ENCODE measurements at regions not wholly inside any gene's neighbourhood (a gene's known extent, or its start where the extent isn't known, plus 50 kb on each side); places are given as distances from the start of the nearest gene placed in this dataset.

DNA sequence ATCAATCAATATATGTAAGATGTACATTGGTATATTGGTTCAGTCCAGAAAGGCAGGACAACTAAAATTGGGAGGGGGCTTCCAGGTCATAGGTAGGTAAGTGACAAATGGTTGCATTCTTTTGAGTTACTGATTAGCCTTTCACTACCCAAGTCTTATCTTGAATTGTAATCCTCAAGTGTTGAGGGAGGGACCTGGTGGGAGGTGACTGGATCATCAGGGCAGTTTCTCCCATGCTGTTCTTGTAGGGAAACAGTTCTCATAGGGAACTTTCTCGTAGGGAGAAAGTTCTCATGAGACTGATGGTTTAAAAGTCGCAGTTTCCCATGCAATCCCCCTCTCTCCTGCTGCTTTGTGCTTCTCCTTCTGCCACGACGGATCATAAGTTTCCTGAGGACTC lies 809.2 kb downstream of the KCNT2 start:
- DNase-seq (ENCODE audit: low spot score): no peak

DNA sequence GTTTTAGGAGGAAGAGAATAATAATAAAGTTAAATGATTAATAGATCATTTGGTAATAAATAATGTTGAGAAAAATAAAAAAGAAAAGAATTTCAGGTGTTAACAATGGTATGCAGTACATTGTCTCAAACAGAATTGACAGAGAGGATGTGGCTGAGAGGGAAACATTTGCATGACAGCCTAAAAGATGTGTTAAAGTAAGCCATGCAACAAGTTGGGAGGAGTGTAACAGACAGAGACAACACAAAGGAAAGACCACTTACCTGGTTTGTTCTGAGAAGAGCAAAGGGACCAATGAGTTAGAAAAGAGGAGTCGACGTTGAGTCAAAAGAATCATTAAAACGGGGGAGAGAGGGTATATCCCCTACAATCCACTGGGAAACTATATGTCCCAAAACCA lies 814.0 kb downstream of the KCNT2 start:
- H3K4me3 ChIP-seq (ENCODE audit: severe bottlenecking): no peak overlapping the region
- H3K27me3 ChIP-seq (ENCODE audit: insufficient read depth, poor library complexity, severe bottlenecking): no peaks in the 10 kb centered on the region
- TF ChIP-seq, protein P1, sequence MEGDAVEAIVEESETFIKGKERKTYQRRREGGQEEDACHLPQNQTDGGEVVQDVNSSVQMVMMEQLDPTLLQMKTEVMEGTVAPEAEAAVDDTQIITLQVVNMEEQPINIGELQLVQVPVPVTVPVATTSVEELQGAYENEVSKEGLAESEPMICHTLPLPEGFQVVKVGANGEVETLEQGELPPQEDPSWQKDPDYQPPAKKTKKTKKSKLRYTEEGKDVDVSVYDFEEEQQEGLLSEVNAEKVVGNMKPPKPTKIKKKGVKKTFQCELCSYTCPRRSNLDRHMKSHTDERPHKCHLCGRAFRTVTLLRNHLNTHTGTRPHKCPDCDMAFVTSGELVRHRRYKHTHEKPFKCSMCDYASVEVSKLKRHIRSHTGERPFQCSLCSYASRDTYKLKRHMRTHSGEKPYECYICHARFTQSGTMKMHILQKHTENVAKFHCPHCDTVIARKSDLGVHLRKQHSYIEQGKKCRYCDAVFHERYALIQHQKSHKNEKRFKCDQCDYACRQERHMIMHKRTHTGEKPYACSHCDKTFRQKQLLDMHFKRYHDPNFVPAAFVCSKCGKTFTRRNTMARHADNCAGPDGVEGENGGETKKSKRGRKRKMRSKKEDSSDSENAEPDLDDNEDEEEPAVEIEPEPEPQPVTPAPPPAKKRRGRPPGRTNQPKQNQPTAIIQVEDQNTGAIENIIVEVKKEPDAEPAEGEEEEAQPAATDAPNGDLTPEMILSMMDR (IDR thresholded peaks at IDR 0.05; ENCODE audit: poor library complexity, severe bottlenecking): no peak
- ATAC-seq (ENCODE audit: low read depth) (no peak), DNase-seq (ENCODE audit: low spot score) (no peak)
- no peaks in the 10 kb centered on the region for H3K36me3 ChIP-seq (ENCODE audit: low read depth)
- no peaks in the 10 kb centered on the region for H3K9me3 ChIP-seq (ENCODE audit: severe bottlenecking)
- no peaks in the 10 kb centered on the region for H3K4me1 ChIP-seq (ENCODE audit: insufficient read depth, poor library complexity, severe bottlenecking)
- H3K27ac ChIP-seq (ENCODE audit: poor library complexity, severe bottlenecking): no peak overlapping the region

More for the DNA sequence above, 809.2 kb downstream of the KCNT2 start:
- Histone ChIP-seq H3K9me3 (ENCODE audit: severe bottlenecking) (no peaks in the 10 kb centered on the region), H3K27ac (ENCODE audit: poor library complexity, severe bottlenecking) (no peak overlapping the region), H3K27me3 (ENCODE audit: insufficient read depth, poor library complexity, severe bottlenecking) (no peaks in the 10 kb centered on the region), H3K36me3 (ENCODE audit: low read depth) (no peaks in the 10 kb centered on the region), H3K4me3 (ENCODE audit: severe bottlenecking) (no peak overlapping the region), H3K4me1 (ENCODE audit: insufficient read depth, poor library complexity, severe bottlenecking) (no peaks in the 10 kb centered on the region)
- TF ChIP-seq, protein P1 (IDR thresholded peaks at IDR 0.05; ENCODE audit: poor library complexity, severe bottlenecking): no peak
- ATAC-seq (ENCODE audit: low read depth): no peak

DNA sequence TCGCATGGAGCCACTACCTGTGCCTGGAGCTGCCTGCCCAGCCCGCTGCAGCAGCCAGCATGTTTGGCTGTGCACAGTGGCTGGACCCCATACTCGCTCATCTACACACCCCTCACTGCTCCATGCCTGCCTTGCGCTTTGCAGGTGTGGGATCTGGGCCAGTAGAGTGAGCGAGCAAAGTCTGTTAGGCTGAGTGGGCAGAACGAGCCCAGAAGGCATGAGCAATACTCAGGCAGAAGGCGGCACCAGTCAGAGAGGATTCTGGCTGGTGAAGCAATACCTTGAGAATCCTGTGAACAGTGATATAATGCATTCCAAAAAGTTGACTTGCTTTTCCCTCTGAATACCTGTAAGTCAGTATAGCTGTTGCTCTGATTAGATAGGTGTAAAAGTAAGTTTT lies 816.4 kb downstream of the KCNT2 start:
- Histone ChIP-seq H3K4me1 (ENCODE audit: insufficient read depth, poor library complexity, severe bottlenecking) (no peaks in the 10 kb centered on the region), H3K9me3 (ENCODE audit: severe bottlenecking) (no peaks in the 10 kb centered on the region), H3K36me3 (ENCODE audit: low read depth) (no peaks in the 10 kb centered on the region), H3K27ac (ENCODE audit: poor library complexity, severe bottlenecking) (no peak overlapping the region), H3K27me3 (ENCODE audit: insufficient read depth, poor library complexity, severe bottlenecking) (no peaks in the 10 kb centered on the region), H3K4me3 (ENCODE audit: severe bottlenecking) (no peak overlapping the region)
- TF ChIP-seq, protein P1 (IDR thresholded peaks at IDR 0.05; ENCODE audit: poor library complexity, severe bottlenecking): no peak
- ATAC-seq (ENCODE audit: low read depth) (peak; percentile 48; the same call in 2 of the 3 replicates), DNase-seq (ENCODE audit: low spot score) (no peak)

DNA sequence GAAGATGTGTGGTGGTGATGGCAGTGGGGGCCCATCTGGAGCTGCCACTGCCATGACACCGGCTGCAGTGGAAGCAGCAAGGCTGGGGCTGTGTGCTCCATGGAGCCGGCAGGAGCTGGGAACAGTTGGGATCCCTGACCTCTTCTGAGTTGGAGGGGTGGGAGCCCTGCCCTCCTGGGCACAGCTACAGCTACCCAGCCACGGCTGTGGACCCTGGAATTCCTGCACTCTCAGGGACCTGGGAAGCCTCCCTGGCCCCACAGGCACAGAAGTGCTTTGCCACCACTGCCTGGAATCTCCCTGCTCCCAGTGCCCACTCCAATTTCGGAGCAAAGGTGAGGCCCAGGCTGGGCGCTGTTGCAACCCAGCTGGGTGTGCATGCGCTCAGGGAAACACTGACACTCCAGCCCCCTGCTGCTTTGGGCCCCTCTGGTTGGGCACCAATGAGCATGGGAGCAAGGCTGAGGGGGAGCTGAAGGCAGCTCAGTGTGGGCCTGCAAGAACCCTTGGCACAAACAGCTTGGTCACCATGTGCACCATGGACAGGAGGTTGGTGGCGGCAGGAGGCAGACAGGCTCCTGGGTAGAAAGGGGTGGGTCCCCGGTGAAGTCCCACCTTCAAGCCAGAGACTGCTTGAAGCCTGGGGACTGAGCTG lies 817.6 kb downstream of the KCNT2 start:
- Histone ChIP-seq H3K4me3 (ENCODE audit: severe bottlenecking) (no peak overlapping the region), H3K27ac (ENCODE audit: poor library complexity, severe bottlenecking) (no peak overlapping the region), H3K27me3 (ENCODE audit: insufficient read depth, poor library complexity, severe bottlenecking) (no peaks in the 10 kb centered on the region), H3K36me3 (ENCODE audit: low read depth) (no peaks in the 10 kb centered on the region), H3K4me1 (ENCODE audit: insufficient read depth, poor library complexity, severe bottlenecking) (no peaks in the 10 kb centered on the region), H3K9me3 (ENCODE audit: severe bottlenecking) (no peaks in the 10 kb centered on the region)
- TF ChIP-seq, protein P1 (IDR thresholded peaks at IDR 0.05; ENCODE audit: poor library complexity, severe bottlenecking): no peak
- DNase-seq (ENCODE audit: low spot score): no peak
- no peak for ATAC-seq (ENCODE audit: low read depth)

DNA sequence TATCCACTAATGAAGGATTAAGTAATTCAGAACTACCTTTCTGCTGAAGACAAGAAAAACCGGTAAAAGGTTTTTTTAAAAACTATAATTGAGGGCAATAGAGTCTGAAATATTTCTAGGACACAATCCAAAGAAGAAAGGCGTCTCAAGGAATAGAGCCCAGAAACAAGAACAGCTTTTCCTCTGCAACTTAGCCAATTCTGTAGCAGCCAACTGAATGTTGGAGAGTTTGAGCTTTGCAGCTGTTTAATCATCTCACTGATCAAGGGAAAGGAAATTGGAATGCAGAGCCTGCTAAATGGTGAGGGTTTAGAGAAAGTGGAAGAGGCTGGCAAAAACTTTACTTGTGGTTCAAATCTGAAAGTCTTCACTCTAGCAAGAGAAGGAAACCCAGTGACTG lies 818.9 kb downstream of the KCNT2 start:
- H3K36me3 ChIP-seq (ENCODE audit: low read depth): no peaks in the 10 kb centered on the region
- H3K4me1 ChIP-seq (ENCODE audit: insufficient read depth, poor library complexity, severe bottlenecking): no peaks in the 10 kb centered on the region
- DNase-seq (ENCODE audit: low spot score) (no peak), ATAC-seq (ENCODE audit: low read depth) (no peak)
- H3K4me3 ChIP-seq (ENCODE audit: severe bottlenecking): no peak overlapping the region
- TF ChIP-seq, protein P1 (IDR thresholded peaks at IDR 0.05; ENCODE audit: poor library complexity, severe bottlenecking): no peak
- H3K9me3 ChIP-seq (ENCODE audit: severe bottlenecking): no peaks in the 10 kb centered on the region
- H3K27ac ChIP-seq (ENCODE audit: poor library complexity, severe bottlenecking): no peak overlapping the region
- H3K27me3 ChIP-seq (ENCODE audit: insufficient read depth, poor library complexity, severe bottlenecking): no peaks in the 10 kb centered on the region

All from RWPE2 (cell line).